ENCODE measurements at regions not wholly inside any gene's neighbourhood (a gene's known extent, or its start where the extent isn't known, plus 50 kb on each side); places are given as distances from the start of the nearest gene placed in this dataset.

DNA sequence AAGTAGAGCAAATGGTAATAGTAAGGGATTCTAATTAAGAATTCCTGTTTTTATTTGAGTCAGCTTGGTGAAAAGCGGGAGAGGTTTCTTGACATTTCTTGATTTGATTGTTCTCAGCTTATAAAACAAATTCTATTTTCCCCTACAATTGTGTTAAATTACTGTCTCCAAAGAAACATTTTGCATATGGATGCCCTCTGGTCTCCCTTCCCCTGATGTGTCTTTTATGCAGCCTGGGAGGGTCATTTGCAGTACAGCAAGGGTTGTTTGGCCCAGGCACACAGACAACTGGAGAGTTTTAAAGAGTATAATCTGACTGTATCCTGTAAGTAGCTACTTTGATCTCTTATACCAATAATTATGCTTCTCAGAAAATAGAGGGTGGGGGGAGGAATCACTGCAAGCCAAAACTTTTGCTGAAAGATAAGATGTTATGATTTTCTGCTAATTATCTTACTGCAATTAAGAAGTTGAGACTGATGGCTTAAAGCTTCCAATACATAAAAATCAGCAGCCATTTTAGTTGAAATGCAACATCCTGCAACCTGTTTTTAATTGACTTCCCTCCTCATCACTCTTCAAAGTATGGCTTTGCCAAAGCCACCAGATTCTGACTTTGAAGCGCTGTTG lies 204.1 kb upstream of the SEMA6A start:
- Histone ChIP-seq H3K27me3 (ENCODE audit: control insufficient read depth, insufficient read depth, low read length) (no peaks in the 10 kb centered on the region), H3K36me3 (ENCODE audit: control insufficient read depth, insufficient read depth, low read length) (no peaks in the 10 kb centered on the region), H3K4me3 (ENCODE audit: low read depth, low read length) (no peak overlapping the region)
- DNase-seq (ENCODE audit: low read depth) (no peak), FAIRE-seq (no peak)
- TF ChIP-seq, protein P1, sequence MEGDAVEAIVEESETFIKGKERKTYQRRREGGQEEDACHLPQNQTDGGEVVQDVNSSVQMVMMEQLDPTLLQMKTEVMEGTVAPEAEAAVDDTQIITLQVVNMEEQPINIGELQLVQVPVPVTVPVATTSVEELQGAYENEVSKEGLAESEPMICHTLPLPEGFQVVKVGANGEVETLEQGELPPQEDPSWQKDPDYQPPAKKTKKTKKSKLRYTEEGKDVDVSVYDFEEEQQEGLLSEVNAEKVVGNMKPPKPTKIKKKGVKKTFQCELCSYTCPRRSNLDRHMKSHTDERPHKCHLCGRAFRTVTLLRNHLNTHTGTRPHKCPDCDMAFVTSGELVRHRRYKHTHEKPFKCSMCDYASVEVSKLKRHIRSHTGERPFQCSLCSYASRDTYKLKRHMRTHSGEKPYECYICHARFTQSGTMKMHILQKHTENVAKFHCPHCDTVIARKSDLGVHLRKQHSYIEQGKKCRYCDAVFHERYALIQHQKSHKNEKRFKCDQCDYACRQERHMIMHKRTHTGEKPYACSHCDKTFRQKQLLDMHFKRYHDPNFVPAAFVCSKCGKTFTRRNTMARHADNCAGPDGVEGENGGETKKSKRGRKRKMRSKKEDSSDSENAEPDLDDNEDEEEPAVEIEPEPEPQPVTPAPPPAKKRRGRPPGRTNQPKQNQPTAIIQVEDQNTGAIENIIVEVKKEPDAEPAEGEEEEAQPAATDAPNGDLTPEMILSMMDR (IDR thresholded peaks at IDR 0.05; ENCODE audit: insufficient read depth, low read length, severe bottlenecking): no peak

DNA sequence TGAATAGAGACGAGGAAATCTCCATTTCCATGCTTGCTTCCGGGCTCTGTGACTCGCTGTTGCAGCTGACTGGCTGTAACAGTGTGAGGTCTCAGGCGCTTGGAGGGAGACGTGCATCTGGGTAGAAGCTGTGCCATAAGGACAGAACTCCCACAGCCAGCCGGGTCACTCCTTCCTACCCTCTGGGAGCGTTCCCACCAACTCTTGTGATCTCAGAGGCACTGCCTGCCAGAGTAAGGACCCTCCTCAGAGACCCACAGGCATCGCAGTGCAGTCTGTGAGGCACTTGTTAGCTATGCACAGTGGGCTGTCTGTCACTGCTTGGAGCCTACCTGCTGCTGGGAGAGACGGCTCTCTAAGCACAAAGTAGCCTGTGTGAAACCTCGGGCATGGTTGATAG lies 203.4 kb upstream of the SEMA6A start:
- TF ChIP-seq, protein P1 (IDR thresholded peaks at IDR 0.05; ENCODE audit: insufficient read depth, low read length, severe bottlenecking): no peak
- no peaks in the 10 kb centered on the region for H3K36me3 ChIP-seq (ENCODE audit: control insufficient read depth, insufficient read depth, low read length)
- FAIRE-seq (no peak), DNase-seq (ENCODE audit: low read depth) (no peak)
- no peaks in the 10 kb centered on the region for H3K27me3 ChIP-seq (ENCODE audit: control insufficient read depth, insufficient read depth, low read length)
- no peak overlapping the region for H3K4me3 ChIP-seq (ENCODE audit: low read depth, low read length)

DNA sequence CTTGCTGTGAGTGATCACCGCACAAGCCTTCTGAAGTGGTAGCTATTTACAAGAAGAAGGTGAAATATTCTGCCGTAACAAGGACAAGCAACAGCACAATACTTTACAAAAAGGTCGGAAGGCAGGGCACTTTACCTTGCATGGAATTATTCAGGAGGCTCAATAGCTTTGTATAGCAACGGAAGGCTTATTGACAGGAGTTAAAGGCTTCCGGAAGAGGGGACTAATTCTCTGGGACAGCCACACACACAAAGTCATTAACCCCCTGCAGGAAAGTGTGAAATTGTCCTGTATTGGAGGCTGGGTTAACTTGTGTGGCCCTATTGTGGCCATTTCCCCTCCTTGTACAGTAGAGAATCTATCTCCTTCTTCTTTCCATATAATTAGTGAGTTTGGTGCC lies 199.3 kb upstream of the SEMA6A start:
- TF ChIP-seq, protein P1 (IDR thresholded peaks at IDR 0.05; ENCODE audit: insufficient read depth, low read length, severe bottlenecking): no peak
- H3K27me3 ChIP-seq (ENCODE audit: control insufficient read depth, insufficient read depth, low read length): no peaks in the 10 kb centered on the region
- no peak for FAIRE-seq
- no peaks in the 10 kb centered on the region for H3K36me3 ChIP-seq (ENCODE audit: control insufficient read depth, insufficient read depth, low read length)
- DNase-seq (ENCODE audit: low read depth): no peak
- no peak overlapping the region for H3K4me3 ChIP-seq (ENCODE audit: low read depth, low read length)

DNA sequence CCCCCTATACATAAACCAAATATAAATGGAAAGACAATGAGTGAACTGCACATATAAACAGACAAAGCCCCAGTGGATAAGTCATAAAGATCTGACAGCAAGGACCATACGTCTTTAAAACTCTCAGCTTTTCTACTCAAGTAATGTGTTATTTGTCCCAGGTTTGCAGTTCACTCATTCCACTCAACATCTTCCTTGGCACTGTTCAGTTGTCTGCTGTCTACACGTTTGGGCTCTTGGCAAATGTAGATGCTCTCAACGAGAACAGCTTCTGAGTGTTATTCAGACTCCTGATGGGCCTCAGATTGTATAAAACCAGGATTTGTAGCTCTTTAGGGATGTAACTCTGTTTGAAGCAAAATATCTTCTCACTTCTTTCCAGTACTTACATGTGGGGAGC lies 198.2 kb upstream of the SEMA6A start:
- FAIRE-seq: no peak

DNA sequence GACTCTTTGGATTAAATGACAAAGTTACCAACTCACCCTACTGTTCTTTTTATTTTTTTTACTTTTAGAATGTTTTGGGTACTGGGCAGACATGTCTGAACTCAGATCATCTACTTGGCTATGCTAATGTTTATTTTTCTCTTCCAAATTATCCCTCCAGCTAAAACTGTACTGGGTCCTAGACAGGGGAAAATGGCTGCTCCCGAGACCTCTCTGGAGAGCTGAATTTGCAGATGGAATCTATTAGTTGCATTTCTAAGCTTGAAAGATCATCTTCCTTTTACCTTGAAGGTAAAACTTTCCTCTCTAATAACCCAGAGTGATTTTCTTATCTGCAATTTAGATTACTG lies 197.5 kb upstream of the SEMA6A start:
- no peak for DNase-seq (ENCODE audit: low read depth)
- no peak overlapping the region for H3K4me3 ChIP-seq (ENCODE audit: low read depth, low read length)
- H3K36me3 ChIP-seq (ENCODE audit: control insufficient read depth, insufficient read depth, low read length): no peaks in the 10 kb centered on the region
- H3K27me3 ChIP-seq (ENCODE audit: control insufficient read depth, insufficient read depth, low read length): no peaks in the 10 kb centered on the region
- no peak for FAIRE-seq
- TF ChIP-seq, protein P1 (IDR thresholded peaks at IDR 0.05; ENCODE audit: insufficient read depth, low read length, severe bottlenecking): no peak

More for the DNA sequence above, 198.2 kb upstream of the SEMA6A start:
- DNase-seq (ENCODE audit: low read depth): no peak
- Histone ChIP-seq H3K4me3 (ENCODE audit: low read depth, low read length) (no peak overlapping the region), H3K27me3 (ENCODE audit: control insufficient read depth, insufficient read depth, low read length) (no peaks in the 10 kb centered on the region), H3K36me3 (ENCODE audit: control insufficient read depth, insufficient read depth, low read length) (no peaks in the 10 kb centered on the region)
- TF ChIP-seq, protein P1 (IDR thresholded peaks at IDR 0.05; ENCODE audit: insufficient read depth, low read length, severe bottlenecking): no peak

All from bronchial epithelial cell (primary cell).